Keratinocyte (primary cell): ENCODE measurements at regions not wholly inside any gene's neighbourhood (a gene's known extent, or its start where the extent isn't known, plus 50 kb on each side); places are given as distances from the start of the nearest gene placed in this dataset.

ENCODE experiments used
- DNase-seq: peaks from one replicate; pipeline ENCODE4 v3.0.0-alpha.2; 2011; ENCODE audit warnings: low read depth, missing footprints, low spot score
- FAIRE-seq: peaks from 2 replicates; lab custom pipeline; 2011; peaks lifted over from hg19 to GRCh38; lab: Jason Lieb, UNC
- H2AFZ ChIP-seq: 2 replicates; pipeline ENCODE4 v1.6.0; 2012; ENCODE audit warnings: low read length, control low read depth, inconsistent platforms; ENCODE audit not compliant: control insufficient read depth
- H3K27ac ChIP-seq: 2 replicates; pipeline ENCODE4 v1.5.1; 2011; ENCODE audit warnings: low read length; ENCODE audit not compliant: control insufficient read depth, insufficient read depth
- H3K27me3 ChIP-seq: 3 replicates; pipeline ENCODE4 v1.6.0; 2011; ENCODE audit warnings: low read length; ENCODE audit not compliant: control insufficient read depth, insufficient read depth; ENCODE audit errors: extremely low read depth
- H3K36me3 ChIP-seq, 2 experiments: 2 replicates in 1 of 2; 3 replicates in 1 of 2; pipeline ENCODE4 v1.5.1; 2011; ENCODE audit warnings: low read length in 2 of 2, mild to moderate bottlenecking in 1 of 2; ENCODE audit not compliant: control insufficient read depth in 2 of 2, insufficient read depth in 2 of 2; ENCODE audit errors: extremely low read depth in 1 of 2
- H3K4me1 ChIP-seq: 3 replicates; pipeline ENCODE4 v1.5.1; 2011; ENCODE audit warnings: low read length; ENCODE audit not compliant: control insufficient read depth, insufficient read depth; ENCODE audit errors: extremely low read depth
- H3K4me2 ChIP-seq: 3 replicates; pipeline ENCODE4 v1.6.0; 2011; ENCODE audit warnings: low read depth, low read length; ENCODE audit not compliant: control insufficient read depth, insufficient read depth; ENCODE audit errors: extremely low read depth
- H3K4me3 ChIP-seq, 3 experiments: fragments of 200-600 bp in 1 of 3; sonication (generic) in 1 of 3; 2 replicates in 2 of 3; 3 replicates in 1 of 3; pipeline ENCODE4 v1.5.1; 2011 to 2016; ENCODE audit warnings: low read length in 3 of 3, mild to moderate bottlenecking in 3 of 3, control low read depth in 2 of 3, inconsistent platforms in 1 of 3, low read depth in 1 of 3, mixed read lengths in 1 of 3, mixed run types in 1 of 3, moderate library complexity in 1 of 3; ENCODE audit not compliant: control insufficient read depth in 2 of 3, insufficient read depth in 2 of 3; ENCODE audit errors: extremely low read depth in 1 of 3
- H3K79me2 ChIP-seq: 2 replicates; pipeline ENCODE4 v1.6.0; 2012; ENCODE audit warnings: low read length; ENCODE audit not compliant: control insufficient read depth, insufficient read depth
- H3K9ac ChIP-seq: 3 replicates; pipeline ENCODE4 v1.6.0; 2011; ENCODE audit warnings: low read length; ENCODE audit not compliant: control insufficient read depth, insufficient read depth; ENCODE audit errors: extremely low read depth
- H3K9me1 ChIP-seq: 3 replicates; pipeline ENCODE4 v1.6.0; 2011; ENCODE audit warnings: low read length; ENCODE audit not compliant: control insufficient read depth, insufficient read depth; ENCODE audit errors: extremely low read depth
- H3K9me3 ChIP-seq: 2 replicates; pipeline ENCODE4 v1.5.1; 2012; ENCODE audit warnings: low read depth, low read length; ENCODE audit not compliant: control insufficient read depth
- H4K20me1 ChIP-seq: 3 replicates; pipeline ENCODE4 v1.6.0; 2011; ENCODE audit warnings: low read length; ENCODE audit not compliant: control insufficient read depth, insufficient read depth; ENCODE audit errors: extremely low read depth
- EZH2 ChIP-seq: IDR thresholded peaks from one replicate; pipeline ENCODE4 v1.6.1; 2012; ENCODE audit warnings: inconsistent platforms, mild to moderate bottlenecking, low read length, moderate library complexity
- dilution Hi-C: fragments of 300-500 bp; cut with MboI; formaldehyde crosslinking; loops from one replicate; pipeline ENCODE4 v1.7.0; 2020; ENCODE audit warnings: low sequenced_read_pairs; ENCODE audit not compliant: extremely low pct_ligation_motif_present
- TF ChIP-seq, protein P1 (sequence below), 3 experiments: IDR thresholded peaks in 1 of 3; conservative IDR thresholded peaks in 1 of 3; optimal IDR thresholded peaks in 1 of 3; 2 replicates in 2 of 3; 3 replicates in 1 of 3; pipeline versions ENCODE3 to v1.5.1; 2011; ENCODE audit warnings: low read length in 3 of 3, mild to moderate bottlenecking in 3 of 3, moderate library complexity in 2 of 3, control low read depth in 1 of 3, inconsistent platforms in 1 of 3; ENCODE audit not compliant: insufficient read depth in 2 of 3; ENCODE audit errors: extremely low read depth in 1 of 3

DNA sequence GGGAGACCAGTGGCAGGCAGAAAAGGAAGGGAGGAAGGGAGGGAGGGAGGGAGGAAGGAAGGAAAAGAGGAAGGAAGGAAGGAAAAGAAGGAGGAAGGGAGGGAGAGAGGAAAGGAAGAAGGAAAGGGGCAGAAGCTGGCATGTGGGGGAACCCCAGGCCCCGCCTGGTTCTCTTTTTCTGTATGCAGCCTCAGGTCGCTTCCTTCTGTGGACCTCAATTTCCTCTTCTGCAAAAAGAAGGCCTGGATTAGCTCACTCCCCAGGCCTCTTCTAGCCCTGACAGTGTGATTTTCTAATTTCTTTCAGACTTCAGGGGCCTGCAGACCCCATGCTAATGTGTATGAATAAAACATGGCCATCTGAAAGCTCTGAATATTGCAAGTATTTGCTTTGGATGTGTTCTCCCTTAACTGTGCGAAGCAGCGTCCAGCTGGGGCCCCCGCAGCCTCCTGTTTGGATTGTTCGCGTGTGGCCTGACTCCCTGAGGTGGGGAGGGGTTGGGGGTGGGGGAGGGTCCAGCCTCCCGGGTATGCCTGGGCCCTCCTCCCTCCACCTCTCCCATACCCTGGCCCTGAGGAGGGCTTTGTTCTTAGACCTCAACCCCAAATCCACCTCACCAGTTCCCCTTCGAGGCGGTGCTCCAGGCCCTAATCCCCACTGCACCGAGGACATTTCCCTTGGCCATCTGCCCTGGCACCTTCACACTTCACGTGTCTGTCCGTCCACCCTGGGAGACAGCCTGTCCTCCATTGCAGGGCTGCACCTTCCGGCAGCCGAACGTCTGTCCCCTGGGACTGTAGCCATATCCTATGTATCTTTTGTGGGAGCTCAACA is 199.9 kb upstream of the ATP6AP2 start:
- no peak overlapping the region for H2AFZ ChIP-seq
- no peak for DNase-seq
- no peak for FAIRE-seq
- no peak overlapping the region for H3K4me3 ChIP-seq
- H3K27me3 ChIP-seq, result peaks cover 3% of the 10 kb centered on the region
- H3K4me2 ChIP-seq, result no peak overlapping the region
- H3K9ac ChIP-seq, result no peak overlapping the region
- no peak overlapping the region for H3K27ac ChIP-seq
- TF ChIP-seq EZH2, result no peak
- TF ChIP-seq, protein P1, sequence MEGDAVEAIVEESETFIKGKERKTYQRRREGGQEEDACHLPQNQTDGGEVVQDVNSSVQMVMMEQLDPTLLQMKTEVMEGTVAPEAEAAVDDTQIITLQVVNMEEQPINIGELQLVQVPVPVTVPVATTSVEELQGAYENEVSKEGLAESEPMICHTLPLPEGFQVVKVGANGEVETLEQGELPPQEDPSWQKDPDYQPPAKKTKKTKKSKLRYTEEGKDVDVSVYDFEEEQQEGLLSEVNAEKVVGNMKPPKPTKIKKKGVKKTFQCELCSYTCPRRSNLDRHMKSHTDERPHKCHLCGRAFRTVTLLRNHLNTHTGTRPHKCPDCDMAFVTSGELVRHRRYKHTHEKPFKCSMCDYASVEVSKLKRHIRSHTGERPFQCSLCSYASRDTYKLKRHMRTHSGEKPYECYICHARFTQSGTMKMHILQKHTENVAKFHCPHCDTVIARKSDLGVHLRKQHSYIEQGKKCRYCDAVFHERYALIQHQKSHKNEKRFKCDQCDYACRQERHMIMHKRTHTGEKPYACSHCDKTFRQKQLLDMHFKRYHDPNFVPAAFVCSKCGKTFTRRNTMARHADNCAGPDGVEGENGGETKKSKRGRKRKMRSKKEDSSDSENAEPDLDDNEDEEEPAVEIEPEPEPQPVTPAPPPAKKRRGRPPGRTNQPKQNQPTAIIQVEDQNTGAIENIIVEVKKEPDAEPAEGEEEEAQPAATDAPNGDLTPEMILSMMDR (optimal IDR thresholded peaks at IDR 0.05 in 1 of 3, IDR thresholded peaks at IDR 0.05 in 1 of 3, conservative IDR thresholded peaks at IDR 0.05 in 1 of 3; ENCODE audit: extremely low read depth in 1 of 3, insufficient read depth in 2 of 3, low read length in 3 of 3), result no peak
- no peaks in the 10 kb centered on the region for H4K20me1 ChIP-seq
- H3K79me2 ChIP-seq, result no peaks in the 10 kb centered on the region
- no peaks in the 10 kb centered on the region for H3K9me3 ChIP-seq
- dilution Hi-C loops, result no loop called here
- no peaks in the 10 kb centered on the region for H3K9me1 ChIP-seq
- H3K36me3 ChIP-seq, result no peaks in the 10 kb centered on the region
- no peaks in the 10 kb centered on the region for H3K4me1 ChIP-seq

DNA sequence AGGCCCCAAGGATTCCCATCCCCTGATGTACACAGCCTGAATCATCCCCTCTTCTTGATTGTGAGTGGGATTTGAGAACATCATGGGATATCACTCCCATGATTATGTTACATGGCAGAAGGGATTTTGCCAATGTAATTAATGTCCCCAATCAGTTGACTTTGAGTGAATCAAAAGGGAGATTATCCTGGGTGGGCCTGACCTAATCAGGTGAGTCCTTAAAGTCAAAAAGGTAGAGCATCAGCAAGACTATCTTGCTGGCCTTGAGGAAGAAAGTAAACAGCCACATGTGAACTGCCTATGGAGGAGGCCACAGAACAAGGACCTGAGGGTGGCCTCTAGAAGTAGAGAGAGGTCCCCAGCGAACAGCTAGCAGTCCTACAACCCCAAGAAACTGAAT is 203.1 kb upstream of the ATP6AP2 start:
- Histone ChIP-seq H3K9me3 (peaks cover 3% of the 10 kb centered on the region), H3K4me2 (no peak overlapping the region), H4K20me1 (no peaks in the 10 kb centered on the region), H2AFZ (no peak overlapping the region), H3K4me3 (no peak overlapping the region), H3K4me1 (no peaks in the 10 kb centered on the region), H3K9ac (no peak overlapping the region), H3K27me3 (peaks cover 3% of the 10 kb centered on the region), H3K79me2 (no peaks in the 10 kb centered on the region), H3K9me1 (no peaks in the 10 kb centered on the region), H3K27ac (no peak overlapping the region), H3K36me3 (no peaks in the 10 kb centered on the region)
- FAIRE-seq (no peak), DNase-seq (no peak)
- dilution Hi-C loops, result no loop called here
- TF ChIP-seq, protein P1 (optimal IDR thresholded peaks at IDR 0.05 in 1 of 3, IDR thresholded peaks at IDR 0.05 in 1 of 3, conservative IDR thresholded peaks at IDR 0.05 in 1 of 3; ENCODE audit: extremely low read depth in 1 of 3, insufficient read depth in 2 of 3, low read length in 3 of 3), result no peak
- TF ChIP-seq EZH2, result no peak
